HG03064 (cell line): ENCODE measurements at regions not wholly inside any gene's neighbourhood (a gene's known extent, or its start where the extent isn't known, plus 50 kb on each side); places are given as distances from the start of the nearest gene placed in this dataset.
"Not testable (repeated sequence)": the region's sequence is repeated elsewhere in the genome, so short reads cannot be mapped to it uniquely, and the experiment has no call there.

Experiments
- ATAC-seq: cut with Tn5 transposase; IDR thresholded peaks from one replicate; pipeline ENCODE4 v1.9.1; 2021; ENCODE audit warnings: low read depth; ENCODE audit not compliant: unreplicated experiment

DNA sequence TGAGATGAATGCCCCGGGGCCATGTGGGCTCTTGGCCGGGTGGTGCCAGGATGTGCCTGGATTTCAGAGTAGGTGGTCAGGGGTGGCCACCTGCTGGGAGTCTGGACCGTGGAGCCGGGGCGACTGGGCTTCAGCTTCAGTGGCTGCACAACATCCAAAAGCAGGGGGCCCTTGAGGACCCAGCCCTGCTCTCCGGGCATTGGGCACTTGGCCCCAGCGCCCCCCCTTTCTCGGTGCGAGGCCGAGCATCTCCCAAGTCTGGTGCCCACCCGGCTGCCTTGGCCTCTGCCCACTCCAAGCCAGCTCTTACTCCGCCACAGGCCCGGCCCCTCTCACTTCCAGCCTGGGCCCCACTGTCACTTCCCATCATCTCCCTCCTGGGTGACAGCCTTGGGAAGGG is 4429.0 kb upstream of the TPTE start:
- ATAC-seq, result not testable (repeated sequence)

DNA sequence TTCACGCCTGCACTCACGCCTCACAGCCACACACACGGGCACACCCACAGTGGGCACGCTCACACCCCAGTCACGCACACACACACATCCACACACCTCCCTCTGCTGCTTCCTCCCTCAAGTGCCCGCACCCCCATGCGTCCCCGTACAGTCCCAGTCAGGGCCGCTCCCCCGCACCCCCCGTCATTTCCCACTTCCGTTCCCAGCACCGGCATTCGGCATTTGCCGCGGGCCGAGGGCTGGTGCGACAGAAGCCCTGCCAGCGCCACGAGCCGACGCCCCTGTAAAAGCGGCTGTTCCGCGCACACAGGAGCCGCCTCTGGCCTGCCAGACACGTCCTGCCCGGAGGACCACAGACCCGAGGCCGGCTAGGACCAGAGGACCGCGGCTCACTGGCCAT is 4428.0 kb upstream of the TPTE start:
- ATAC-seq, result not testable (repeated sequence)

DNA sequence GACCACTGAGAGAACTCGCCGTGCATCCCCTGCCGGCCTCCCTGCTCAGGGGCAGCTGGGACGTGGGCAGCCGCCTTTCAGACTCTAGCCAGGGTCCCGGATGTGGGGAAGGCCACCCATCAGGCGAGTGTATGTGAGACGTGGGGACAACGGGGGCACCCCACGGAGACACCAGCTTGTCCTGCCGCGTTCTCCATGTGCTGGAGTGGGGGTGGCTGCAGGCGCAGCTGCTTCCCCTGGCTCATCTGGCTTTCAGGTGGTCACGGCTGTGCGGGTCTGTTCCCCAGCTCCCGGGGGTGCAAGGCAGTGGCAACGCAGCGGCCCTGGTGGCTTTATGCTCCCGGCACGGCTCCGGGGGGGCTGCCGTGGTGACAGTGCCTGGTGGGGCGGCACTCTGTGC is 4427.5 kb upstream of the TPTE start:
- ATAC-seq, result not testable (repeated sequence)

DNA sequence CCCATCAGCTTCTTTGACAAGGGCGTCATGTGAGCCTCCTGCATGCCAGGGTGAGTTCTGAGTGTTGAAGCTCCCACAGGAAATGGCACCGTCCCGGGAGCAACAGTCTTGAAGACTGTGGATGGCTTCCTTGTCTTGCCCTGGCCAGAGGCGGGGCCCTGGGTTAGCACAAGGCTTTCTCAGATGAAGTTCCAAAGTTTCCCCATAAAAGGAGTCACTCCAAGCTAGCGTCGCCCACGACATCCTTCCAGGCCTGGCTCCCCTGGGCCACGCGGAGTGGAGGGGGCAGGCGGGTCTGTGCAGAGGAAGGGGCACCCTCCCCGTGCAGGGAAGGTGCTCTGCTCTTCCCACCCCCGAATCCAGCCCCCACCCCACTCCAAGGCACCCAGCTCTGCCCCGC is 4426.1 kb upstream of the TPTE start:
- not testable (repeated sequence) for ATAC-seq

DNA sequence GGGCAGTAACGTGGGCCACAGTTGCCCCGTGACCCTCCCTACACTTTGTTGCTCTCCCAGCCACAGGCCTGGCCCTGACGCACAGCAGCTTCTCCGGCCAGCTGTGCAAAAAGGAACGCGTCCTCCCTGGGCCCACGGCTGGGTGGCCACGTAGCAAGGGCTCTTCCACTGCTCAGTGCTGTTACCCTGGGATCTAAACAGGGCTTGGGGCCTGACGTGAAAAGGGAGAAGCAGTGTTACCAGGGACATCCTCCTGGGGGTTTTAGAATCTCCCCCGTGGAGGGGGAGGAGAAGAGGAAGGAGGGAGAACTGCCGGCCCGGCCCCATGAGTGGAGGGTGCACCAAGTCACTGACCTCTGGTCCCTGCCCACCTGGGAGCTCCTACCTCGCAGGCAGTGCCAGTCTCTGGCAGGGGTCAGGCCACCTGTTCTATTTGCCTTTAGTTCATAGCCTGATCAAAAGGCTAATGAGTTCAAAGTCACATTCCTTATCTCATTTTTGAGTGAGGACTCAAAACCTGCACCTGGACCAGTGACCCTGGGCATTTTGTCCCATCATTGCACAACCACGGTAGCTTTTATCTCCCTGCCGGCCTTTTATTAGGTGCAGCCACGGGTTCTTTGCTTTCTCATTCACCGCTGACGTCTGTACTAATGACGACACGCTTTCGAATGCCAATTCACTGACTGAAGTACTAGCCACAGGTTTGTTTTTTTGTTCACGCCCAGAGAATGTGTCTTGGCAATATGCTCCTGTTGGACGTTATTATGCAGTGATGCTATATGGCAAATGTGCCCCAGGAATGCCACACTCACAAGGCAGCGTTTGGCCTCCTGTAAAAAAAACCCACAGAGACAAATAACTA is 4424.6 kb upstream of the TPTE start:
- not testable (repeated sequence) for ATAC-seq

DNA sequence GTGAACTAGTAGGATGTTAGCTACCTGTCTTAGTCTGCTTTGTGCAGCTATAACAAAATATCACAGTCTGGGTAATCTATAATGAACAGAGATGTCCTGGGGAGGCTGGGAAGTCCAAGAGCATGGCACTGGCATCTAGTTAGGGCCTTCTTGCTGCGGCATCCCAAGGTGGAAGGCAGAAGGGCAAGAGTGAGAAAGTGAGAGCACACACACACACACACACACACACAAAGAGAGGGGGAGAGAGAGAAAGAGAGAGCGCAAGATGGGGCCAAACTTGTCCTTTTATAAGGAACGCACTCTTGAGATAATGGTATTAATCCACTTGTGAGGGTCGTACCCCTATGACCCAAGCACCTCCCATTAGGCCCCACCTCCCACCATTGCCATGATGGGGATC is 4423.6 kb upstream of the TPTE start:
- not testable (repeated sequence) for ATAC-seq

DNA sequence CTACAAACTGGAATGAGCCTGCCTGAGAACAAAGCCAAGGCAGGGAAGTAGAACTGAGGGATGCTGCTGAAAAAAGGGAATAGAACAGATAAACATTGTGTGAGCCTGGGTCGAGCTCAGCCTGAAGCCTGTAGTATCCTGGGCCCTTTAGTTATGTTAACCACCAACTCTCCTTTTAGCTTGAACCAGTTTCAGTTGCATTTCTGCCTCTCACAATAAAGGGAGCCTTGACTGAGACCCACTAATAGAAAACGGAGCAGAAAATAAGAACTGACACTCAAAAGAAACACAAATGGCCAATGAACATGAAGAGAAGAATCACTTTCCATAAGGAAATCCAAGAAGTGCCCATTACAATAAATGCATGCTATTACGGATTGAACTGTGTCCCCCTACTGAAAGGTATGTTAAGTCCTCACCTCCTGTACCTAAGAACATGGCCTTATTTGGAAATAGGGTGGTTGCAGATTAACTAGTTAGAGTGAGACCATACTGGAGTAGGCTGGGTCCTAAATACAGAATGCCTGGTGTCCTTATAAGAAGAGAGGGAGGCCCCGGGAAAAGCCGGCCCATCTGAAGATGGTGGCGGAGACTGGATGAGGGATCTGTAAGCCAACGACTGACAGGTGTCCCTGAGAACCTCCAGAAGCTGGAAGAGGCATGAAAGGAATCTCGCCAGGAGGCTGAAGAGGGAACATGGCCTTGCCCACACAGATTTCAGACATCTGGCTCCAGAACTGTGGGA is 4423.0 kb upstream of the TPTE start:
- not testable (repeated sequence) for ATAC-seq

DNA sequence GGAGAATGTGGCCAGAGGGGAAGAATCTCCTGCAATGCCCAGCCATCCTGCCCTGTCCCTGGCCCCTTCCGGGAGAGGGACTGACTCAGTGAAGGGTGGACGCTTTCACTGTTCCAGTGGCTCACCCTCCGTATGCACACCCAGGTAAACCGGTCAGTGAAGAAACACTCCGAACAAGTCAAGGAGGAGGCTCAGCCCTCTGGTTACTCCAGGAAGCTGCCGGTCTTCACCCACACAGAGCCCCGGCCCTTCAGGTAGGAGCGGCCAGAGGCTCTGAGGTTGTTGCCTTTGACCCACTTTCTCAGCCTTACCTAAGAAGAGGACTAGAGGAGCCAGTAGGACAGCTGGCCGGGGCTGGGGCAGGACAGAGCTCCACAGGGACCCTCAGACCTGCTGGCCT is 4419.8 kb upstream of the TPTE start:
- not testable (repeated sequence) for ATAC-seq

DNA sequence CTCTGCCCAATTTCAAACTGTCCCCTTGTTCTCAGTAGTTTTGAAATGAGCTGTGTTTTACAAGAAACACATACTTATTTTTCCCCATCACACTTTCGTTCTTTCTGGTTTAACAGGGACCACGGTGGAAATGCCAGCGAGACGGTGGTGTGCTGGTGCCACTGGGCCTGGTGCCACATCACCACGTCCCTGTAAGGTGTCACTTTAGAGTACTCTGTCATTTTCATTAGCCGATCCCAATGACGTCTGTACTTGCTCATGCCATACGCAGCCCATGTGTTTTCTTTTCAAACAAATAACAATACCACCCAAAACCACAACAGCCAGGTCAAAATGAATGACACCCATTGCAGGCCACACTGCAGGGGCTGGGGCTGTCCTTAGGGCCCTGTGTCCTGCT is 4416.8 kb upstream of the TPTE start:
- not testable (repeated sequence) for ATAC-seq

DNA sequence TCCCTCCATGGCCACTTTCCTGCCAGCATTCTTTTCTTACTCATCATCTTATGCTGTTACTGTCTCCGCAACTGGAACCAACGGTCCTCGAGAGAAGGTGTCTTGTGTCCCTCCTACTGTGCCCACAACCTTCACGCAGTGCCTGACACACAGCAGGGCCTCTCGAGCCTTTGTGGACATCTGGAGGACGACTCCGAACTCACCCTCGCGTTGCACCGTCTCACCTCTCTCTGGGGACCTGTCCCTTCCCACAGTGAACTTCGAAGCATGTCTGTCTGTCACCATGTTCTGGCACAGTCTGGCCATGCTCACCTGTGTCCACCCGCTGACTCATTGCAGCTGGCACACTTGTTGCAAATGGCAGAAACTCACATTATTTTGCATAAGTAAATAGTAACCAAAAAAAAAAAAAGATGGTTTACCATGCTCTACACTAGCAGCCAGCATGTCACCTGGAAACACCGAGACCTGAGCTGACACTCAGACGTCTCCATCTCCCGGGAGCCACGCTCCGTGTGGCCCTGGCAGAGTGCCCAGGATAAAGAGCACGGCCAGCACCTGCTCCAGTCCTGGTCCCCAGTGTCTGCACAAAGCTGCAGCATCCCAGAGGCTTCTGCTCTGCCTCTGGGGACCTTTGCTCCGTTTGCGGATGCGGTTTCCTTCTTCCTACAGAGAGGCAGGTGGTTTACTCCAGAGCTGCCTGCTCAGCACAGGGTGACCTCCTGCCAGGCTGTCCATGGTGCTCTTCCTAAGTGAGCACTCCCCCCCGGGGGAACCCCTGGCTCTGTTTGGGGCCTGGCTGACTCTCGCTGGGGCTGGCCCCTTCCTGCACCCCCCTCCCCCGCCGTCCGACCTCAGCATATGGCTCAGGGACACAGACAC is 4414.5 kb upstream of the TPTE start:
- ATAC-seq, result not testable (repeated sequence)

DNA sequence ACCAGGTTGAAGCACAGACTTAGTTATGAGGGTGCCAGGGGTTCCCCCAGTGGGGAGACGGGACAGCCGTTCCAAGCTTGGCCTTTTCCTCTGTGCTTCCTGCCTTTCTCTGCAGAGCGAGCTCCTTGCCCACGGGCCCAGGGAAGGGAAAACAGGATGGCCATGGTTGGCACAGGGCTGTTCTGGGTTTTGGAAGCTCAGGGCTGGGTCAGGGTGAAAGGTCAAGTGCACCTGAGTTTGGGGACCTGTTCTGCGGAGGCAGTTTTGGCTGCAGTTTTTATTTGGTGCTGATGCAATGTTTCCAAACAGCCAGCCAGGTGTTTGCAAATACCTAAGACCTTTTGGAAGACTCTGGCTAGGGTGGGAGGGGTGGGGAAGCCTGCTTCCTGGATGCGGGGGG is 4412.5 kb upstream of the TPTE start:
- ATAC-seq, result not testable (repeated sequence)

DNA sequence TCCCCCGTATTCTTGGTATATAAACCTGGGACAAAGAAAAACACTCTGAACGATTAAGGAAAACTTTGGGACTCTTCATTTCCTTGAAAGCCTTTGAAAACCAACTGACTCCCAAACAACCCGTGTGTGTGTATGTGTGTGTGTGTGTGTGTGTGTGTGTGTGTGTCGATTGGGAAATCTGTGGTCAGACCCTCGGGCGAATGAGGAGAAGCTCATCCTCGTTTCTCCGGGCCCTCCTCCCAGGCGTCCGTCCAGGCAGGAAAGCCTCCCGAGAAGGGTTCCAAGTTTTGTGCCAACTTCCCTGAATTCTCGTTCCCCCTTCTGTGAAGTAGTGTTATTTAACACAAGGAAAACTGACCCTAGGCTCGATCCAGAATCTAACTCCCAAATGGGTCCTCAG is 4411.6 kb upstream of the TPTE start:
- not testable (repeated sequence) for ATAC-seq

DNA sequence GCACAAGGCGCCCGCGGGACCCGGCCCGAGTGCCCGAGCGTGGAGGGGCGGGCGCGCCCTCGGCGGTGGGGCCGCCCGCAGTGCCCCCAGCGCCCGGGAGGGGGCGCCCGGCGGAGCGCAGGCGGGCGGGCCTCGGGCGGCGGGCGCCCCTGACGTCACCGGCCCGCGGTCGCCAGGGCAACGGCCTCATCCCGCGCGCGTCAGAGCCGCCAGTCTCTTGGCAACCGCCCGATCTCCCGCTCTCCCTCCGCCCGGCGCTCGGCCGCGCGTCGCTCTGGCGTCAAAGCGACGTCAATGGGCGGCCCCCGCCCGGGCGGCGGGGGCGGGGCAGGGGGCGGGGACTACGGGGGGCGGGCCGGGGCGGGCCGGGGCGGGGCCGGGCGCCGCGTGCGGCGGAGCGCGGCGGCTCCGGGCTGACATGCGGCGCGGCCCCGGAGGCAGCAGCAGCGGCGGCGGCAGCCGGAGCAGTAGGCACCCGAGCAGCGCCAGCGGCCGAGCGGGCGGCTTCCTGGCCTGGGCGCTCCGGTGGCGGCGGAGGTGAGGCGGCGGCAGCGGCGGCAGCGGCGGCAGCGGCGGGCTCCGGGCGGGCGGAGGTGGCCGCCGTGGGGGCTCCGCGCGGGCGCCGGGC is 4410.6 kb upstream of the TPTE start:
- ATAC-seq, result peak; percentile 57

DNA sequence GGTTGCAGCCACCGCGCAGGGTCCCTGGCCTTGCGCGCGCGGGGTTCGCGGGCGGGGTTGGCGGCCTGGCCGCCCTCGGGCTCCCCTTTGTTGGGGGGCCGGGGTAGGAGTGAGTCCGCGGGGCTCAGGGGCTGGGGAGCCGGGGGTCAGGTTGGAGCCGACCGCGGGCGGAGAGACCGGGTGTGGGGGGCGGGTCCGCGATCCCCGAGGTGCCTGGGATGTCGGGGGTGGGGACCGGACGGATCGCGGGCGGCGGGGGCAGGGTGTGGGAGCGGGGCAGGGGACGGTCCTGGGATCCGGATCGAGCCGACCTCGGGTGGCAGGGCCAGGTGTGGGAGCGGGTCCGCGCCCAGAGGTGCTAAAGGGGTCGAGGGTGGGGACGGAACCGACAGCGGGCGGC is 4410.0 kb upstream of the TPTE start:
- ATAC-seq, result peak; percentile 6

DNA sequence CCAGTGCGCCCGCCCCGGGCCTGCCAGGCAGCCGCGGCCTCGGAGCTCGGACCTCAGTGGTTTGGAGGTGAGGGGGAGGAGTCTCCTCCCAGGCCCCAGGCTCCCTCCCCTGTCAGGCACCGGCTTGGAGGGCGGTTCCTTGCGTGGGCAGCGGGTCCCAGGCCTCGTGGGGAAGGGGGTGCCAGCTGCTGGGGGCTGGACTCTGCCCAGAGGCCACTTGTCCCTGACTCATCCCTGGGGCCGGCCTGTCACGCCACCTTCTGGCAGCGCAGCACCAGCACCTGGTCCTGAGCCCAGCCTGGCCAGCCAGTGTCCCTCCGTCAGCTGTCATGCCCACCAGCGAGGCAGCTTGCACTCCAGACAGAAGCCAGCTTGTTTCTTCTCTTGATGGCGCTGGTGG is 4403.0 kb upstream of the TPTE start:
- not testable (repeated sequence) for ATAC-seq

DNA sequence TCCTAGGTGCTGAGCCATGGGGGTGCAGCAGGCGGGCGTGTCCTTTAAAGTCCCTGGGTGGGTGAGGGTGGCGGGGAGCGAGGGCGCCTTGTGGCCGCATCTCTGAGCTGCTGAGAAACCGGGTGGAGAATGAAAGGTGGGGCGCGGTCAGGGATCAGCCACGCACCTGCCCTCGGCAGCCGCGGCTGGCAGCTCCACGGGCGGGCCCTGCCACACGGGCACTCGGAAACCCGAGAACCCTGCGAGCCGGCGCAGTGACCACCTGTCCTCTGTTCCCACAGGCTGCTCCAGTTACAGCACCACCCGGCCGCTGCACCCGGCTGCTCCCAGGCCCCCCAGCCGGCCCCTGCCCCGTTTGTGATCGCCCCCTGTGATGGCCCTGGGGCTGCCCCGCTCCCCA is 4400.5 kb upstream of the TPTE start:
- not testable (repeated sequence) for ATAC-seq

DNA sequence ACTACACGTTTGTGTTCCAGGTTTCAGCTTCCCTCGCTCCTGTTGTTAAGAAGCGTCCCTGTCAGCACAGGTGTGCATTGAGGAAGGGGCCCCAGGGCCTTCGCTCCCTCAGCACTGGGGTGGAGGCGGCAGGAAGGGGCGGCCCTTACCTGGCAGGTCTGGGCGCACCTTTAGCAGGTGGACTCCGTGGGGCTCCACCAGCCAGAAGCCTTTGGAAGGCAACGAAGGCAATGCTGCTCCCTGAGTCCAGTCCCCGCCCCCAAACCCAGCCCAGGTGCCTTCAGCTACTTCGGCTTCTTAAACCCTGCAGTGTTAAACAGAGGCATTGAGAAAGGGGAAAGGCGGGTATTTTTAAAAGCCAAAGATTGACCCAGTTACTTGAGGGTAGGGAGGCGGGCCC is 4398.8 kb upstream of the TPTE start:
- not testable (repeated sequence) for ATAC-seq

DNA sequence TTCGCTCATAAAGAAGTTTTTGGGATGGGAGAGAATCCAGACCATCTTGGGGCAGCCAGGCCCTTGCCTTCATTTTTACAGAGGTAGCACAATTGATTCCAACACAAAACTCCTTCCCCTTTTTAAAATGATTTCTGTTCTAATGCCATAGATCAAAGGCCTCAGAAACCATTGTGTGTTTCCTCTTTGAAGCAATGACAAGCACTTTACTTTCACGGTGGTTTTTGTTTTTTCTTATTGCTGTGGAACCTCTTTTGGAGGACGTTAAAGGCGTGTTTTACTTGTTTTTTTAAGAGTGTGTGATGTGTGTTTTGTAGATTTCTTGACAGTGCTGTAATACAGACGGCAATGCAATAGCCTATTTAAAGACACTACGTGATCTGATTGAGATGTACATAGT is 4398.2 kb upstream of the TPTE start:
- not testable (repeated sequence) for ATAC-seq

DNA sequence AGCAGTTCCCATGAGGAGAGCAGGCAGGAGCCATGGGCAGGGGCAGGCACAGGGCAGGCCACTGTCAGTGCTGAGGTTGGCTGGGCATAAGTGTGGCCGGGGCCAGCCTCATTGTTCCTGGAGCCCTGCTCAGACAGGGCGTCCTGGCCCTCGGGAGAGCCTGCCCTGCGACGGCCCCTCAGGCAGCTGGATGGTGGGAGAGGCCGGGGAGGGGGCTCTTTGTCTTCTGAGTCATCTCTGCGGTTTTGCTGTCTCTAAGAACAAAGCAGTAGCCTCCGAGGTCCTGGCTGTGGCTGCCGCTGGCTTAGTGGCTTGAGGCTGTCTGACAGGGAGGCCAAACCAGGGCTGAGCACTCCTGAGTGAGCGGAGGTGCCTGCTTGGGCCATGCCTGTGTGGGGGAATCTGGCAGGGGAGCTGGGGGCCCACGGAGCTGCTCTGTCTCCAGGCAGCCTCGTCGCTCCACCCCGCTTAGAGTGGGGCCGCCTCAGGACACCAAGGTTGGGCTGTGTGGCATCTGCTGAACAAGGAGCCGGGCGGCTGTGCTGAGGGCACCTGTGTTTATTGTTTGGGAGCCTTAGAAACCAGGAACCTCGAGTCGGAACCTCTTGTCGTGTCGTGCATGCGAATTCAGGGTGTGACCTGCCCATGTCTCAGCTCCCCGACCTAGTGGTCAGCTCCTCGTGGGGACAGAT is 4395.7 kb upstream of the TPTE start:
- not testable (repeated sequence) for ATAC-seq
